ENCODE measurements at regions not wholly inside any gene's neighbourhood (a gene's known extent, or its start where the extent isn't known, plus 50 kb on each side); places are given as distances from the start of the nearest gene placed in this dataset.

DNA sequence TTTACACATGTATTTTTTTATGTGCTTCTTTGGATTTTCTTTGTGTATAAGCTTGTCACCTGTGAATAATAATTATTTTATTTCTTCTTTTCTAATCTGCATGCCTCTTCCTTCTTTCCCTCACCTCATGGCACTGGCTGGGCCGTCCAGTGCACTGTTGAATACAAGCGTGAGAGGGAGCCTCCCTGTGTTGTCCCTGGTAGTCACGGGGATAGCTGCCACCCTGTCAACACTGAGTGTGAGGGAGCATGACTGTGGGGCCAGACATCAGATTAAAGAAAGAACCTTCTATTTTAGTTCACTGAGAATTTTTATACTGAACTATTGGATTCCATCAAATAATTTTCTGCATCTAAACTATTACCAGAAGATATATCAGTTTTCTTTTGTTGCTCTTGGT lies 187.9 kb downstream of the CDC14C start:
- no peaks in the 10 kb centered on the region for H3K27me3 Mint-ChIP-seq (ENCODE audit: low read depth)
- H3K4me1 Mint-ChIP-seq = no peaks in the 10 kb centered on the region
- H3K9me3 Mint-ChIP-seq = peaks cover 10% of the 10 kb centered on the region
- no peaks in the 10 kb centered on the region for H3K36me3 Mint-ChIP-seq (ENCODE audit: low read depth)
- TF ChIP-seq, protein P1, sequence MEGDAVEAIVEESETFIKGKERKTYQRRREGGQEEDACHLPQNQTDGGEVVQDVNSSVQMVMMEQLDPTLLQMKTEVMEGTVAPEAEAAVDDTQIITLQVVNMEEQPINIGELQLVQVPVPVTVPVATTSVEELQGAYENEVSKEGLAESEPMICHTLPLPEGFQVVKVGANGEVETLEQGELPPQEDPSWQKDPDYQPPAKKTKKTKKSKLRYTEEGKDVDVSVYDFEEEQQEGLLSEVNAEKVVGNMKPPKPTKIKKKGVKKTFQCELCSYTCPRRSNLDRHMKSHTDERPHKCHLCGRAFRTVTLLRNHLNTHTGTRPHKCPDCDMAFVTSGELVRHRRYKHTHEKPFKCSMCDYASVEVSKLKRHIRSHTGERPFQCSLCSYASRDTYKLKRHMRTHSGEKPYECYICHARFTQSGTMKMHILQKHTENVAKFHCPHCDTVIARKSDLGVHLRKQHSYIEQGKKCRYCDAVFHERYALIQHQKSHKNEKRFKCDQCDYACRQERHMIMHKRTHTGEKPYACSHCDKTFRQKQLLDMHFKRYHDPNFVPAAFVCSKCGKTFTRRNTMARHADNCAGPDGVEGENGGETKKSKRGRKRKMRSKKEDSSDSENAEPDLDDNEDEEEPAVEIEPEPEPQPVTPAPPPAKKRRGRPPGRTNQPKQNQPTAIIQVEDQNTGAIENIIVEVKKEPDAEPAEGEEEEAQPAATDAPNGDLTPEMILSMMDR (IDR thresholded peaks at IDR 0.05; ENCODE audit: unreplicated experiment in 3 of 3) = no peak
- H3K4me3 Mint-ChIP-seq = no peak overlapping the region
- H3K27ac Mint-ChIP-seq = no peak overlapping the region

DNA sequence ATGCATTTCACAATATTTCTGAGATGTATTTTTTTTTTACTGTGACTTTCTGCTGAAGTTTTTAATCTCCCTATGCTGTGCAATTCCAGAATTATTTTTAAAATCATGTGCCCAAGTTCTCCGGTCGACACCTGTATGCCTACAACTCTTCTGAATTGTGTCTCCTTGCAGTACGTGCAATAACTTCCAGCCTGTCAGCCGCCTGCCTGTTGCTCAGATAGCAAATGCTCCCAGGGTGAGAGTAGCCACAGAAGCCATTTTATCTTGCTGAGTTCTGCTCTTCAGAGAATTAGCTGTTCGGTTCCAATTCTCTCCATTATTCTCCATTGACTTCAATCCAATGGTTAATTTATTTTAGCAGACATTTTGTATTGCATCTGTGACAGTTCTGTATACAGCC lies 188.3 kb downstream of the CDC14C start:
- Mint-ChIP-seq H3K9me3 (peaks cover 10% of the 10 kb centered on the region), H3K4me3 (no peak overlapping the region), H3K4me1 (no peaks in the 10 kb centered on the region)

DNA sequence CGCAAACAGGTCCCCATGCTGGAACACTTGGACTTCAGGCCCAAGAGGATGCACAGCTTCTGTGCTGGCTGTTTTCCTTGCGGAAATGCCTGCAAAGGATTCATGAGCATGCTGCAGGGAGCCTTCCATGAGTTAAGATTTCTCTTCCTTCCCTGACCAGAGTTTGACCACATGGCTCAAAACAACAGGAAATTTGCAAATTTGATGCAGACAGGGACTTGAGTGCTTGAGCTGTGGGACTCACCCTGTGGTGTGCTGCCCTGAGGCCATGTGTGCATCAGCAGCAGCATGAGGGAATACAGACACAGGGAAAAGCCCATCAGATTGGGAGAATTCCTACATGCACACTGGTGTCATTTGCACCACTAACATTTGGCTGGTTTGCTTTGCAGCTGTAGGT lies 195.4 kb downstream of the CDC14C start:
- Mint-ChIP-seq H3K4me3 (no peak overlapping the region), H3K4me1 (no peaks in the 10 kb centered on the region), H3K27ac (no peak overlapping the region), H3K36me3 (ENCODE audit: low read depth) (no peaks in the 10 kb centered on the region), H3K27me3 (ENCODE audit: low read depth) (no peaks in the 10 kb centered on the region), H3K9me3 (peaks cover 6% of the 10 kb centered on the region)
- TF ChIP-seq, protein P1 (IDR thresholded peaks at IDR 0.05; ENCODE audit: unreplicated experiment in 3 of 3) = no peak

More for the DNA sequence above, 188.3 kb downstream of the CDC14C start:
- TF ChIP-seq, protein P1 (IDR thresholded peaks at IDR 0.05; ENCODE audit: unreplicated experiment in 3 of 3) = no peak
- no peaks in the 10 kb centered on the region for H3K27me3 Mint-ChIP-seq (ENCODE audit: low read depth)
- H3K36me3 Mint-ChIP-seq (ENCODE audit: low read depth) = no peaks in the 10 kb centered on the region
- no peak overlapping the region for H3K27ac Mint-ChIP-seq

DNA sequence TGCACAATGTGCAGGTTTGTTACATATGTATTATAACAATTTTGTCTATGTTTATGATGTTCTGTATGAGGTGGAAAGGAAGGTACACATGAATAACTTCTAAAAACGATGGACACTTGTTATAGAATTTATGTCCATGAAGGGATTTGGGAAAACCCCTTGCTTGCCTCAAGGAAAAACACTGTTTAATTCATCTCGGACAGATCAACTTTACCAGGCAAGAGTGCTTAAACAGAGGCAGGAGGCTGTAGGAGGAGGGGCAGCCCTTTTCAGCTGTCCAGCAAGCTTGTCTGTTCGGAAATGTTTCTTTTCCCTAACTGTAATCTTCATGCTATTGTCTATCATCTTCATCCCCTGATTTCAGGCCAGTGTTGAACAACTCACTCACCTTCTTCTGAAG lies 200.9 kb downstream of the CDC14C start:
- Mint-ChIP-seq H3K4me3 (no peak overlapping the region), H3K27ac (peak overlapping the region in 1 of 3 experiments; percentile 31)

DNA sequence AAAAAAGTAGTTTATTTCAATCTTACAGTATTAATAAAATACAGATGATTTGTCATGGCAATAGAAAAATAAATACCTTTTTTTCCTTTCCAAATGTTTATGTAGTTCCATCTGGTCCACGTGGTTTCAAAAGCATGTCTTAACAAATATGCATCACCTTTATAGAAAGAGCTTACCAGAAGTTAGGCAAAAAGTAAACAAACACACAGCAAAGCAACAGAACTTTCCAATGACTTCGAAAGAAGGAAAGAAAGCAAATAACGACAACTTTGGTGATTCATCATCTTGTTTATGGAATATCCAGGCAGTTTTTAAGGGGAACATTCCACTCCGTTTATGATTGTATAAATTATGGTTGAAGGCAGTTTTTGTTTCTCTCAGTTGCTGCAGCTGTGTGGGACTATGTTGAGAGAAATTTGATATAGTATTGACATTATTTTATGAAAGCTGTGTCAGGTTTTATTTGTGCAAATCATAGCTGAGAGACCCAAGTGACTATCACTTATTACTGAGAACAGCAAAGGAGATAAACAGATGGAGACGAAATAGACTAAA lies 203.1 kb downstream of the CDC14C start:
- peaks cover 2% of the 10 kb centered on the region for H3K9me3 Mint-ChIP-seq

More for the DNA sequence above, 200.9 kb downstream of the CDC14C start:
- H3K27me3 Mint-ChIP-seq (ENCODE audit: low read depth) = no peaks in the 10 kb centered on the region
- TF ChIP-seq, protein P1 (IDR thresholded peaks at IDR 0.05; ENCODE audit: unreplicated experiment in 3 of 3) = no peak
- peaks cover 3% of the 10 kb centered on the region for H3K9me3 Mint-ChIP-seq
- H3K36me3 Mint-ChIP-seq (ENCODE audit: low read depth) = no peaks in the 10 kb centered on the region
- H3K4me1 Mint-ChIP-seq = peaks cover 9% of the 10 kb centered on the region

DNA sequence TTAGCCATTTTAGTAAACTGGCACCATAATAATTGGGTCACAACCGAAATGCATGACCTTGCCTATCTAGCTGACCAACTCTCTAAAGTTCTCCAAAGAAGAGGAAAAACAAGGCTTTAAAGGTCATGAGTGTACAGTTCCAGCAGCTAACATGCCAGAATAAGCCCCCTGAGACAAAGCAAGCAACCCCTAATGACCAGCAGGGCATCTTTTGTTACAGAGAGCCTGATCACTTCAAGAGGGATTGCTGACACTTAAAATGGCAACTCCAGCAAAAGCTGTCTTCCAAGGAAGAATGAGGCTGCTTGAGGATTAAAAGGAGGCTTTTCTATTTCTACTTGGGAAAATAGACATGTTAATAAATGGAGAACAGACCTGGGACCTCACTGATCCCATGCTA lies 213.6 kb downstream of the CDC14C start:
- Mint-ChIP-seq H3K4me3 (no peak overlapping the region), H3K9me3 (no peaks in the 10 kb centered on the region), H3K36me3 (ENCODE audit: low read depth) (no peaks in the 10 kb centered on the region), H3K27me3 (ENCODE audit: low read depth) (peaks cover 7% of the 10 kb centered on the region), H3K4me1 (no peaks in the 10 kb centered on the region), H3K27ac (no peak overlapping the region)
- TF ChIP-seq, protein P1 (IDR thresholded peaks at IDR 0.05; ENCODE audit: unreplicated experiment in 3 of 3) = no peak

More for the DNA sequence above, 203.1 kb downstream of the CDC14C start:
- H3K4me3 Mint-ChIP-seq = no peak overlapping the region
- TF ChIP-seq, protein P1 (IDR thresholded peaks at IDR 0.05; ENCODE audit: unreplicated experiment in 3 of 3) = no peak
- H3K36me3 Mint-ChIP-seq (ENCODE audit: low read depth) = no peaks in the 10 kb centered on the region
- H3K4me1 Mint-ChIP-seq = peaks cover 9% of the 10 kb centered on the region
- no peaks in the 10 kb centered on the region for H3K27me3 Mint-ChIP-seq (ENCODE audit: low read depth)
- peak overlapping the region in 1 of 3 experiments; percentile 67 for H3K27ac Mint-ChIP-seq

Measured in nephron (organoid).